ENCODE measurements at regions not wholly inside any gene's neighbourhood (a gene's known extent, or its start where the extent isn't known, plus 50 kb on each side); places are given as distances from the start of the nearest gene placed in this dataset.

DNA sequence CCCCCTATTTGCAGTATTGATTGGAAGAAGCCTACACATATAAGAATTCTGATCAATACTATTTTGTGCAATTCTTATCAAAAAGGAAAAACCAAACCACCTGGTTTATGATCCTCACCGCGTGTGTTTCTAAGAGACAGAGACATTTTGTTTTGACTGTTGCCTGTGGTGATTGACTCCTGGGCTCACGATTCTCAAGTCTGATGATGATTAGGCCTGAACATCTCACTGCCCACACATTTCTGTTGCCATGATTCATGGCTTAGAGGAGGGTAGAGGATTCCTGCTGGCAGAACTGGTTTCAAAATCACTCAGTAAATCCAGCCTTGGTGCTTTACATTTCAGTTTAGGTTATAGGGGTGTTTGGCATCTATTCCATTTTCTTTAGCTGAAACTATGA, 88.3 kb upstream of the UBE3A start:
- 56 to 82% (median 74%) methylated on average over 3 of the region's 3 CpGs for WGBS, 4 donors
- TF ChIP-seq, protein P1, sequence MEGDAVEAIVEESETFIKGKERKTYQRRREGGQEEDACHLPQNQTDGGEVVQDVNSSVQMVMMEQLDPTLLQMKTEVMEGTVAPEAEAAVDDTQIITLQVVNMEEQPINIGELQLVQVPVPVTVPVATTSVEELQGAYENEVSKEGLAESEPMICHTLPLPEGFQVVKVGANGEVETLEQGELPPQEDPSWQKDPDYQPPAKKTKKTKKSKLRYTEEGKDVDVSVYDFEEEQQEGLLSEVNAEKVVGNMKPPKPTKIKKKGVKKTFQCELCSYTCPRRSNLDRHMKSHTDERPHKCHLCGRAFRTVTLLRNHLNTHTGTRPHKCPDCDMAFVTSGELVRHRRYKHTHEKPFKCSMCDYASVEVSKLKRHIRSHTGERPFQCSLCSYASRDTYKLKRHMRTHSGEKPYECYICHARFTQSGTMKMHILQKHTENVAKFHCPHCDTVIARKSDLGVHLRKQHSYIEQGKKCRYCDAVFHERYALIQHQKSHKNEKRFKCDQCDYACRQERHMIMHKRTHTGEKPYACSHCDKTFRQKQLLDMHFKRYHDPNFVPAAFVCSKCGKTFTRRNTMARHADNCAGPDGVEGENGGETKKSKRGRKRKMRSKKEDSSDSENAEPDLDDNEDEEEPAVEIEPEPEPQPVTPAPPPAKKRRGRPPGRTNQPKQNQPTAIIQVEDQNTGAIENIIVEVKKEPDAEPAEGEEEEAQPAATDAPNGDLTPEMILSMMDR (IDR thresholded peaks at IDR 0.05), result no peak
- TF ChIP-seq POLR2A (IDR thresholded peaks at IDR 0.05), result no peak
- Histone ChIP-seq H3K4me3 (no peak overlapping the region), H3K27ac (no peak overlapping the region), H3K9me3 (replicated peaks in 1 of 3) (peaks cover 0 to 3% (median 0%) of the 10 kb centered on the region in 3 donors), H3K36me3 (replicated peaks in 1 of 2) (no peaks in the 10 kb centered on the region), H3K27me3 (no peaks in the 10 kb centered on the region), H3K4me1 (replicated peaks in 1 of 2) (no peaks in the 10 kb centered on the region)
- intact Hi-C loops (cut with DNase I), result no loop called here
- DNase-seq, result no peak

DNA sequence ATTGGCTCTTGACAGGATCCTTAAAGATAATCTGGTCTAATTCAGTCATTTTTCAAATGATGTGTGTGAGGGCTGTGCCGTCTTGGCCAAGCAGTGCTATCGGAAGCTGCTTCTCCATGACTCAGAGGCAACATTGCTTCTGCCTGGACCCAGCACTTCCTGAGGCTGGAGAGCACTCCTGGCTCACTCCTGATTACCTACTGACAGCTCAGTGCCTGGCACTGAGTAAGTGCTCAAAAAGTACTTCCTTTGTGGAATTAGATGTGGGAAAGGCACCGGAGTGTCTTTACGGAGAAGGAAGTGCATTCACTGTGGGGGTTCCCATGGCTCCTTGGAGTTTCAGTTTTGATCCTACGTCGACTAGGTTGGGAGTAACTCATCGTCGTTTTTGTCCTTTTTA, 86.9 kb upstream of the UBE3A start:
- Histone ChIP-seq H3K27me3 (no peaks in the 10 kb centered on the region), H3K9me3 (replicated peaks in 1 of 3) (peaks cover 0 to 3% (median 0%) of the 10 kb centered on the region in 3 donors), H3K4me1 (replicated peaks in 1 of 2) (no peaks in the 10 kb centered on the region), H3K4me3 (no peak overlapping the region), H3K36me3 (replicated peaks in 1 of 2) (no peaks in the 10 kb centered on the region), H3K27ac (no peak overlapping the region)
- TF ChIP-seq, protein P1 (IDR thresholded peaks at IDR 0.05), result no peak
- TF ChIP-seq POLR2A (IDR thresholded peaks at IDR 0.05), result no peak
- 72 to 78% (median 73%) methylated on average over 8 of the region's 8 CpGs for WGBS, 4 donors
- intact Hi-C loops (cut with DNase I), result no loop called here
- DNase-seq, result no peak

DNA sequence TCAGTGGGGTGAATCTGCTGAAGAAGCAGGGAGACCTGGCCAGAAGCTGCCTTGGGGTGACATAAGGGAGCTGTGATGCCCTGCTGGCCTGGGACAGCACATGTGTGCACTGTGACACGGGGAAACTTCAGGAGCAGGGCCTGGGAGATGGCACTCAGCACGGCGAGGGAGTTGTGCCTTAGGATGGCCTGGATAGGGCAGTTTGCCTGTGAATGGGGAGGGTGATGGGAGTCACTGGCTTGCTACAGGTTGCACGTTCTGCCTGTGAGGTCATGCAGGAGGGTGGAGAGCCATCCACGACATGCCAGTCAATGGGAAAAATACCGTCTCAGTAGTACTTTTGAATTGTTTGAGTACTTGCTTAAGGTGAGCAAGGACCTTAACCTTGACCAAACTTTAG, 76.8 kb upstream of the UBE3A start:
- Histone ChIP-seq H3K27me3 (no peaks in the 10 kb centered on the region), H3K27ac (no peak overlapping the region), H3K4me1 (replicated peaks in 1 of 2) (no peaks in the 10 kb centered on the region), H3K36me3 (replicated peaks in 1 of 2) (no peaks in the 10 kb centered on the region), H3K4me3 (no peak overlapping the region), H3K9me3 (replicated peaks in 1 of 3) (no peaks in the 10 kb centered on the region)
- DNase-seq, result no peak
- 78 to 93% (median 88%) methylated on average over 6 of the region's 6 CpGs for WGBS, 4 donors
- TF ChIP-seq POLR2A (IDR thresholded peaks at IDR 0.05), result no peak
- TF ChIP-seq, protein P1 (IDR thresholded peaks at IDR 0.05), result no peak
- intact Hi-C loops (cut with DNase I), result no loop called here

DNA sequence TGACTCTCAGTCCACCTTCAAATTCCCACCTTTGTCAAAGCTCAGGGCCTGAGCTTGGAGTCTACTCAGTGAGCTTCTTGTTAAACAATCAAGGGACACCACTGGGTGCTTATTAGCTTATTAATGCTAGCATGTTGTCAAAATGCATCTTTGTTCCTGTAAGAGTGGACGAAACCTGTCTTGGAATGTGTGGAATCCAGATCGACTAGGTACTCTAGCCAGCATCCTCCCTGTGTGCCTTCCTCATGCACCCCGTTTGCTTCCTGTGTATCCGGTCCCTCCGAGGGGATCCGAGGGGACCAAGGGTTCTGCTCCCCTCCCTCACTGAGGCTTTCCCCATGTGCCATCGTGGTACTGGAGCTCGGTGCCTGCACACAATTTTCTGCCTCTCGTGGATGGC, 75.7 kb upstream of the UBE3A start:
- H3K9me3 ChIP-seq (replicated peaks in 1 of 3), result no peaks in the 10 kb centered on the region
- no peaks in the 10 kb centered on the region for H3K27me3 ChIP-seq
- intact Hi-C loops (cut with DNase I), result no loop called here
- H3K4me1 ChIP-seq (replicated peaks in 1 of 2), result no peaks in the 10 kb centered on the region
- no peak for TF ChIP-seq POLR2A (IDR thresholded peaks at IDR 0.05)
- TF ChIP-seq, protein P1 (IDR thresholded peaks at IDR 0.05), result no peak
- no peak overlapping the region for H3K4me3 ChIP-seq
- WGBS, 4 donors, result 88 to 95% (median 92%) methylated on average over 8 to 9 of the region's 9 CpGs
- DNase-seq, result no peak
- H3K27ac ChIP-seq, result no peak overlapping the region
- no peaks in the 10 kb centered on the region for H3K36me3 ChIP-seq (replicated peaks in 1 of 2)
